ENCODE measurements at regions not wholly inside any gene's neighbourhood (a gene's known extent, or its start where the extent isn't known, plus 50 kb on each side); places are given as distances from the start of the nearest gene placed in this dataset.

- TF ChIP-seq EZH2 (IDR thresholded peaks at IDR 0.05; ENCODE audit: borderline replicate concordance, low read depth, low read length, severe bottlenecking) (no peak), CTCF (IDR thresholded peaks at IDR 0.05; ENCODE audit: extremely low read depth in 1 of 2, insufficient read depth in 1 of 2, low read depth in 1 of 2, low read length in 2 of 2) (no peak), POLR2A (IDR thresholded peaks at IDR 0.05; ENCODE audit: low read depth, low read length) (no peak), GATA2 (IDR thresholded peaks at IDR 0.05; ENCODE audit: insufficient read depth, insufficient read length, low read depth, low read length) (no peak), MAX (IDR thresholded peaks at IDR 0.05; ENCODE audit: insufficient read depth, insufficient read length) (no peak), MYC (IDR thresholded peaks at IDR 0.05; ENCODE audit: low read depth, low read length) (no peak), POLR2AphosphoS5 (IDR thresholded peaks at IDR 0.05; ENCODE audit: insufficient read depth, low read depth, low read length) (no peak), FOS (IDR thresholded peaks at IDR 0.05; ENCODE audit: borderline replicate concordance, insufficient read depth, low read length) (no peak)
Observed at GRCh38 chr2:120826260-120826648, 90.6 kb downstream of the GLI2 start.
